AG10803 (cell line): ENCODE measurements at regions not wholly inside any gene's neighbourhood (a gene's known extent, or its start where the extent isn't known, plus 50 kb on each side); places are given as distances from the start of the nearest gene placed in this dataset.
A peak's percentile ranks its signal among the peaks of the same experiment; 100 is the strongest.

Experiments
- DNase-seq: peaks from one replicate; pipeline ENCODE4 v3.0.0; 2010; ENCODE audit warnings: low read depth
- H3K4me3 ChIP-seq: 2 replicates; pipeline ENCODE4 v1.5.1; 2011; ENCODE audit warnings: mild to moderate bottlenecking, low read length, control low read depth
- CTCF ChIP-seq: conservative IDR thresholded peaks from 2 replicates; pipeline ENCODE4 v1.5.1; 2011; ENCODE audit warnings: mild to moderate bottlenecking, low read length, control low read depth, inconsistent platforms

GRCh38 chr9:13049223-13049622, 230.3 kb downstream of the MPDZ start:
- peak; percentile 1 for DNase-seq
- no peak for TF ChIP-seq CTCF

GRCh38 chr9:13053504-13053903, 226.0 kb downstream of the MPDZ start:
- no peak overlapping the region for H3K4me3 ChIP-seq
- DNase-seq = no peak
- no peak for TF ChIP-seq CTCF

More at GRCh38 chr9:13049223-13049622, 230.3 kb downstream of the MPDZ start:
- H3K4me3 ChIP-seq = no peak overlapping the region

- TF ChIP-seq CTCF = no peak
- H3K4me3 ChIP-seq = no peak overlapping the region
- no peak for DNase-seq
Observed at GRCh38 chr9:13054389-13054788, 225.1 kb downstream of the MPDZ start.
